Spleen (tissue), 11 donors: ENCODE measurements at regions not wholly inside any gene's neighbourhood (a gene's known extent, or its start where the extent isn't known, plus 50 kb on each side); places are given as distances from the start of the nearest gene placed in this dataset.

ENCODE experiments used
- DNase-seq: peaks from one replicate; pipeline ENCODE4 v3.0.0-alpha.2; 2020
- H3K27ac ChIP-seq, 8 donors: fragments of 200-600 bp; sonication (generic) in 7 of 8; 1 replicate in 4 of 8; 2 replicates in 4 of 8; pipeline versions ENCODE4 v1.5.0 to v1.8.0; 2016 to 2021; ENCODE audit warnings: inconsistent platforms in 4 of 8, mild to moderate bottlenecking in 4 of 8, moderate library complexity in 1 of 8
- H3K27me3 ChIP-seq, 7 donors: fragments of 200-600 bp; sonication (generic) in 6 of 7; replicated peaks in 1 of 7; 1 replicate in 4 of 7; 2 replicates in 3 of 7; pipeline versions ENCODE4 v1.5.0 to v1.8.0; 2016 to 2021; ENCODE audit warnings: inconsistent platforms in 3 of 7, mild to moderate bottlenecking in 1 of 7
- H3K36me3 ChIP-seq, 6 donors: fragments of 200-600 bp; sonication (generic) in 5 of 6; 1 replicate in 4 of 6; 2 replicates in 2 of 6; pipeline versions ENCODE4 v1.5.0 to v1.8.0; 2016 to 2021; ENCODE audit warnings: inconsistent platforms in 2 of 6
- H3K4me1 ChIP-seq, 6 donors: fragments of 200-600 bp; sonication (generic) in 5 of 6; 1 replicate in 3 of 6; 2 replicates in 3 of 6; pipeline versions ENCODE4 v1.5.0 to v1.8.0; 2016 to 2021; ENCODE audit warnings: inconsistent platforms in 3 of 6
- H3K4me3 ChIP-seq, 8 donors: fragments of 200-600 bp; sonication (generic) in 7 of 8; 1 replicate in 4 of 8; 2 replicates in 4 of 8; pipeline versions ENCODE4 v1.5.0 to v1.8.0; 2016 to 2021; ENCODE audit warnings: inconsistent platforms in 4 of 8, mild to moderate bottlenecking in 4 of 8, moderate library complexity in 2 of 8
- H3K9me3 ChIP-seq, 8 donors: fragments of 200-600 bp; sonication (generic) in 7 of 8; 1 replicate in 4 of 8; 2 replicates in 4 of 8; pipeline versions ENCODE4 v1.5.0 to v1.8.0; 2016 to 2021; ENCODE audit warnings: inconsistent platforms in 4 of 8
- POLR2A ChIP-seq, 3 donors: fragments of 450-650 bp; IDR thresholded peaks; one replicate each; pipeline ENCODE4 v1.5.1; 2017; ENCODE audit warnings: antibody characterized with exemption in 3 of 3, mild to moderate bottlenecking in 1 of 3
- POLR2AphosphoS5 ChIP-seq, 3 donors: sonication (generic); formaldehyde crosslinking; IDR thresholded peaks; one replicate each; pipeline ENCODE4 v1.5.1; 2017; ENCODE audit warnings: antibody characterized with exemption in 3 of 3
- WGBS, 5 donors: extraction: QIAGEN DNeasy Blood & Tissue Kit in 3 of 5; methylation state at CpG; one replicate each; pipeline versions ENCODE4 v1.1.5 to v1.1.7; 2013 to 2018; 5-methylcytosine and 5-hydroxymethylcytosine counted together
- intact Hi-C: fragments of 100-400 bp; cut with DNase I; formaldehyde crosslinking; loops from one replicate; pipeline ENCODE4 v1.15.0; 2023; ENCODE audit warnings: low total_unique reads
- TF ChIP-seq, protein P1 (sequence below), 11 experiments: fragments of 200-600 bp in 7 of 11; fragments of 450-650 bp in 4 of 11; sonication (generic) in 4 of 11; IDR thresholded peaks in 8 of 11; conservative IDR thresholded peaks in 3 of 11; 1 replicate in 7 of 11; 2 replicates in 4 of 11; pipeline versions ENCODE4 v1.4.0 to v1.8.0; 2016 to 2021; ENCODE audit warnings: antibody characterized with exemption in 11 of 11, inconsistent platforms in 4 of 11, mild to moderate bottlenecking in 1 of 11
- donor health status: healthy with polysubstance abuse.
- donor health status: DM: no; HTN: no; CAD: no; lungs with moderate emphysema.
- donor health status: DM: no; HTN: no; CAD: no.
- donor health status: Bipolar disorder and iron deficiency.
- donor health status: healthy.
- donor health status: DM: no; HTN: no; CAD: no.
- donor health status: DM: yes; HTN: yes; CAD: no.

DNA sequence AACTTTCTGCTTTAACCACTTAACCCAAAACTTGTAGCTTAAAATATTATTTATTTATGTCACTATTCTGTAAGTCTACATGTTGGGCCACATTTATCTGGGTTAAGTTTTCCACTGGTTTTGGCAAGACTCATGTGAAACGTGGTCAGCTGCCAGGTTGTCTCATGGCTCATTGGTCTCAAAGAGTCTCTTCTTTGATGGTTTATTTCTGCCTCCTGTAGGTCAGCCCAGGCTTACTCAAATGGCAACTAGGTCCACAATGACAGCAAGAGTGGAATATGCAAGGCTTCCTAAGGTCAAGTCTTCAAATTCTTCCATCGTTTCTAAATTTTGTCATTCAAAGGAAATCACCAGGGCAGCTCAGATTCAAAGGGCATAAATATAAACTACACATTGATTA, 828.7 kb downstream of the PCDH7 start:
- Histone ChIP-seq H3K4me1 (no peaks in the 10 kb centered on the region), H3K4me3 (no peak overlapping the region), H3K9me3 (peaks cover 0 to 3% (median 0%) of the 10 kb centered on the region in 8 donors), H3K36me3 (no peaks in the 10 kb centered on the region), H3K27me3 (no peaks in the 10 kb centered on the region), H3K27ac (no peak overlapping the region)
- TF ChIP-seq, protein P1, sequence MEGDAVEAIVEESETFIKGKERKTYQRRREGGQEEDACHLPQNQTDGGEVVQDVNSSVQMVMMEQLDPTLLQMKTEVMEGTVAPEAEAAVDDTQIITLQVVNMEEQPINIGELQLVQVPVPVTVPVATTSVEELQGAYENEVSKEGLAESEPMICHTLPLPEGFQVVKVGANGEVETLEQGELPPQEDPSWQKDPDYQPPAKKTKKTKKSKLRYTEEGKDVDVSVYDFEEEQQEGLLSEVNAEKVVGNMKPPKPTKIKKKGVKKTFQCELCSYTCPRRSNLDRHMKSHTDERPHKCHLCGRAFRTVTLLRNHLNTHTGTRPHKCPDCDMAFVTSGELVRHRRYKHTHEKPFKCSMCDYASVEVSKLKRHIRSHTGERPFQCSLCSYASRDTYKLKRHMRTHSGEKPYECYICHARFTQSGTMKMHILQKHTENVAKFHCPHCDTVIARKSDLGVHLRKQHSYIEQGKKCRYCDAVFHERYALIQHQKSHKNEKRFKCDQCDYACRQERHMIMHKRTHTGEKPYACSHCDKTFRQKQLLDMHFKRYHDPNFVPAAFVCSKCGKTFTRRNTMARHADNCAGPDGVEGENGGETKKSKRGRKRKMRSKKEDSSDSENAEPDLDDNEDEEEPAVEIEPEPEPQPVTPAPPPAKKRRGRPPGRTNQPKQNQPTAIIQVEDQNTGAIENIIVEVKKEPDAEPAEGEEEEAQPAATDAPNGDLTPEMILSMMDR (IDR thresholded peaks at IDR 0.05 in 8 of 11, conservative IDR thresholded peaks at IDR 0.05 in 3 of 11) = no peak
- TF ChIP-seq POLR2A (IDR thresholded peaks at IDR 0.05) = no peak
- no peak for TF ChIP-seq POLR2AphosphoS5 (IDR thresholded peaks at IDR 0.05)
- 62 to 81% (median 66%) methylated on average over 2 of the region's 2 CpGs for WGBS, 5 donors
- intact Hi-C loops = no loop called here
- no peak for DNase-seq

DNA sequence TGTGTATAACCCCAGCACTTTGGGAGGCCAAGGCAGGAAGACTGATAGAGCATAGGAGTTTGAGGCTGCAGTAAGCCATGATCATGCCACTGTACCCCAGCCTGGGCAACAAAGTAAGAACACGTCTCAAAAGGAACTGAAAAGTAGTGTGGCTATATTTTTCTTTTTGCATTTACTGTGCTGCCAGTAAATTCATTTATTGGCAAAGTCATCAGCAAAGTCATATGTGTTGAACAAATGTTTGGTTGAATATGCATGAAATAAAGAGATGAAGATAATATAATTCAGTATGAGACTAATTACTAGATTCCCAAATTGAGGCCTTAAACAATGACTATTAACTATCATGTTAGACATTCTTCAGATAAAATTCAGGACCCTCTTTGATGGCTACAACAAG, 829.1 kb downstream of the PCDH7 start:
- no peak for DNase-seq
- no peaks in the 10 kb centered on the region for H3K4me1 ChIP-seq
- H3K27ac ChIP-seq = no peak overlapping the region
- TF ChIP-seq, protein P1 (IDR thresholded peaks at IDR 0.05 in 8 of 11, conservative IDR thresholded peaks at IDR 0.05 in 3 of 11) = no peak
- TF ChIP-seq POLR2A (IDR thresholded peaks at IDR 0.05) (no peak), POLR2AphosphoS5 (IDR thresholded peaks at IDR 0.05) (no peak)
- H3K9me3 ChIP-seq = peaks cover 0 to 3% (median 0%) of the 10 kb centered on the region in 8 donors
- H3K4me3 ChIP-seq = no peak overlapping the region
- no peaks in the 10 kb centered on the region for H3K36me3 ChIP-seq
- 85 to 96% (median 90%) methylated on average over 1 of the region's 1 CpG for WGBS, 5 donors
- H3K27me3 ChIP-seq = no peaks in the 10 kb centered on the region
- intact Hi-C loops = no loop called here

DNA sequence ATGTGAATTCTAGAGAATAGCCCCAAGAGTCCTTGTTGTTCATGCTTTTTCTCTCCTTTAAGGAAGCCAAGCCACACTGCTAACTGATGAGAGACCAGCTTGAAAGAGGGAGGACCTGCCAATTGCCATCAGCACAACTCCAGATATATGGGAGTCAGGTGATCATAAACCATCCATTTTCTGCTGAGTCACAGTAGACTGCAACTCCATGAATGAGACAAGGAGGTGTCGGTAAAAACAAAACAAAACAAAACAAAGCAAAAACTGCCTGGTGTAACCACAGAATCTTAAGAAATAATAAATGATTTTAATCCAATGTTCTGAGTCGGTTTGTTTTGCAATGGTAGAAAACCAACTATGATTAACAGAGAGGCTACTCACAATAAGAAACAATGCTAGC, 837.3 kb downstream of the PCDH7 start:
- intact Hi-C loops = no loop called here
- DNase-seq = no peak
- Histone ChIP-seq H3K4me3 (no peak overlapping the region), H3K9me3 (peaks cover 0 to 12% (median 6%) of the 10 kb centered on the region in 8 donors), H3K4me1 (no peaks in the 10 kb centered on the region), H3K27me3 (no peaks in the 10 kb centered on the region), H3K36me3 (no peaks in the 10 kb centered on the region), H3K27ac (no peak overlapping the region)
- TF ChIP-seq, protein P1 (IDR thresholded peaks at IDR 0.05 in 8 of 11, conservative IDR thresholded peaks at IDR 0.05 in 3 of 11) = no peak
- TF ChIP-seq POLR2AphosphoS5 (IDR thresholded peaks at IDR 0.05) (no peak), POLR2A (IDR thresholded peaks at IDR 0.05) (no peak)
- 73 to 86% (median 77%) methylated on average over 2 of the region's 2 CpGs for WGBS, 5 donors

DNA sequence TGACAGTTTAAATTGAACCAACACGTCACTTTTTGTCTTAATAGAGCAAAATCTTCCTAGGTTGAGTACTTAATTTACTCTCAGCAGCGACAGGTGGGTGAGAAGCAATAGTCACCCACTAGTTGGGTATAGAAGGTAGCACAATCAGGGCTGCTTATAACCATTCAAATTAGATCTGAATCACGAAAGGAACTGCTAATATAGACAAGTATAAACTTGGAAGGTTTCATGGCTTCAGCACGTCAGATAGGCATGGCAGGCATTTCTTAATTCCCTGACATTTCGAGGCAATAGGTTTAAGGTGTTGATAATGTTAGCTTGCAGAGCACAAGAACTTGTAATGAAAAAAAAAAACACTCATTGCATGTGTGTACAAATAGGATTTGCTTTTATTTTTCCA, 853.4 kb downstream of the PCDH7 start:
- WGBS, 5 donors = 67 to 76% (median 73%) methylated on average over 5 of the region's 5 CpGs
- Histone ChIP-seq H3K36me3 (no peaks in the 10 kb centered on the region), H3K4me3 (no peak overlapping the region), H3K9me3 (peaks cover 0 to 3% (median 0%) of the 10 kb centered on the region in 8 donors), H3K27ac (no peak overlapping the region), H3K27me3 (no peaks in the 10 kb centered on the region), H3K4me1 (no peaks in the 10 kb centered on the region)
- intact Hi-C loops = no loop called here
- DNase-seq = no peak
- TF ChIP-seq POLR2AphosphoS5 (IDR thresholded peaks at IDR 0.05) = no peak
- no peak for TF ChIP-seq POLR2A (IDR thresholded peaks at IDR 0.05)
- TF ChIP-seq, protein P1 (IDR thresholded peaks at IDR 0.05 in 8 of 11, conservative IDR thresholded peaks at IDR 0.05 in 3 of 11) = no peak
